ENCODE measurements at regions not wholly inside any gene's neighbourhood (a gene's known extent, or its start where the extent isn't known, plus 50 kb on each side); places are given as distances from the start of the nearest gene placed in this dataset.
"Not testable (repeated sequence)": the region's sequence is repeated elsewhere in the genome, so short reads cannot be mapped to it uniquely, and the experiment has no call there.

DNA sequence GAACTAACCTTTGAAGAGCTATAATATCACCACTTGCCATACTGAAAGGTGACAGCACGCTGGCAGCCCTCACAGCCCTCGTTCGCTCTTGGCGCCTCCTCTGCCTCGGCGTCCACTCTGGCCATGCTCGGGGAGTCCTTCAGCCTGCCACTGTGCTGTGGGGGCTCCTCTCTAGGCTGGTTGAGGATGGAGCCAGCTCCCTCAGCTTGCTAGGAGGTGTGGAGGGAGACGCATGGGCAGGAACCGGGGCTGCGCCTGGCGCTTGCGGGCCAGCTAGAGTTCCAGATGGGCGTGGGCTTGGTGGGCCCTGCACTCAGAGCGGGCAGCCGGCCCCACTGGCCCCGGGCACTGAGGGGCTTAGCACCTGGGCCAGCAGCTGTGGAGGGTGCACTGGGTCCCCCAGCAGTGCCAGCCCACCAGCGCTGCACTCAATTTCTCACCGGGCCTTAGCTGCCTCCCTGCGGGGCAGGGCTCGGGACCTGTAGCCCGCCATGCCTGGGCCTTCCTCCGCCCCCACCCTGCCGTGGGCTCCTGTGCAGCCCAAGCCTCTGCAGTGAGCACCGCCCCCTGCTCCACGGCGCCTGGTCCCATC is 329.7 kb downstream of the LMBRD1 start:
- no peaks in the 10 kb centered on the region for H3K27me3 ChIP-seq
- H3K9me3 ChIP-seq = peaks cover 0 to 7% (median 0%) of the 10 kb centered on the region in 3 donors
- intact Hi-C loops (cut with DNase I) = no loop called here
- no peaks in the 10 kb centered on the region for H3K36me3 ChIP-seq
- no peak overlapping the region for H3K4me3 ChIP-seq
- no peaks in the 10 kb centered on the region for H3K4me1 ChIP-seq
- H3K27ac ChIP-seq = no peak overlapping the region
- no peak for DNase-seq
- 87 to 95% methylated on average over 8 to 13 of the region's 26 CpGs for WGBS, 2 donors
- TF ChIP-seq, protein P1, sequence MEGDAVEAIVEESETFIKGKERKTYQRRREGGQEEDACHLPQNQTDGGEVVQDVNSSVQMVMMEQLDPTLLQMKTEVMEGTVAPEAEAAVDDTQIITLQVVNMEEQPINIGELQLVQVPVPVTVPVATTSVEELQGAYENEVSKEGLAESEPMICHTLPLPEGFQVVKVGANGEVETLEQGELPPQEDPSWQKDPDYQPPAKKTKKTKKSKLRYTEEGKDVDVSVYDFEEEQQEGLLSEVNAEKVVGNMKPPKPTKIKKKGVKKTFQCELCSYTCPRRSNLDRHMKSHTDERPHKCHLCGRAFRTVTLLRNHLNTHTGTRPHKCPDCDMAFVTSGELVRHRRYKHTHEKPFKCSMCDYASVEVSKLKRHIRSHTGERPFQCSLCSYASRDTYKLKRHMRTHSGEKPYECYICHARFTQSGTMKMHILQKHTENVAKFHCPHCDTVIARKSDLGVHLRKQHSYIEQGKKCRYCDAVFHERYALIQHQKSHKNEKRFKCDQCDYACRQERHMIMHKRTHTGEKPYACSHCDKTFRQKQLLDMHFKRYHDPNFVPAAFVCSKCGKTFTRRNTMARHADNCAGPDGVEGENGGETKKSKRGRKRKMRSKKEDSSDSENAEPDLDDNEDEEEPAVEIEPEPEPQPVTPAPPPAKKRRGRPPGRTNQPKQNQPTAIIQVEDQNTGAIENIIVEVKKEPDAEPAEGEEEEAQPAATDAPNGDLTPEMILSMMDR (IDR thresholded peaks at IDR 0.05) = no peak
- no peak for TF ChIP-seq POLR2A (IDR thresholded peaks at IDR 0.05)

DNA sequence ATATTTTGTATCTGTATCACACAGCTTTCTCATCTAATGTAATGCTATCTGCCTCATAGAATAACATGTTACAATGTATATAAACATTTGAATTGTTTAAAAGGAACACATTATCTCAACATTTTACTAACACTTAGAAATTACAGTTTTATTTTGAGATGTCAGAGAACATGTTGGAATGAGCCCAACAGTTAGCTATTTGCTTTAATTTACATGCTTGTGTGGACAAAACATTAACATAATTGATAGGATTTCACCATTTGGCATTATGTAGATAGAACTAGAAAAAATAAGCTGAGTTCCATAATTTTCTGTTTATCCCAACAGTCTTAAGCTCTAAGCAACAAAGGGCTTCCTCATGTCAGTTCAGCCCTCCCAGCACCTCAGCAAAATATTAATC is 330.9 kb downstream of the LMBRD1 start:
- no peaks in the 10 kb centered on the region for H3K4me1 ChIP-seq
- no peaks in the 10 kb centered on the region for H3K27me3 ChIP-seq
- DNase-seq = no peak
- H3K36me3 ChIP-seq = no peaks in the 10 kb centered on the region
- H3K9me3 ChIP-seq = peaks cover 0 to 7% (median 0%) of the 10 kb centered on the region in 3 donors
- intact Hi-C loops (cut with DNase I) = no loop called here
- H3K4me3 ChIP-seq = no peak overlapping the region
- no peak overlapping the region for H3K27ac ChIP-seq
- TF ChIP-seq, protein P1 (IDR thresholded peaks at IDR 0.05) = no peak
- TF ChIP-seq POLR2A (IDR thresholded peaks at IDR 0.05) = no peak

DNA sequence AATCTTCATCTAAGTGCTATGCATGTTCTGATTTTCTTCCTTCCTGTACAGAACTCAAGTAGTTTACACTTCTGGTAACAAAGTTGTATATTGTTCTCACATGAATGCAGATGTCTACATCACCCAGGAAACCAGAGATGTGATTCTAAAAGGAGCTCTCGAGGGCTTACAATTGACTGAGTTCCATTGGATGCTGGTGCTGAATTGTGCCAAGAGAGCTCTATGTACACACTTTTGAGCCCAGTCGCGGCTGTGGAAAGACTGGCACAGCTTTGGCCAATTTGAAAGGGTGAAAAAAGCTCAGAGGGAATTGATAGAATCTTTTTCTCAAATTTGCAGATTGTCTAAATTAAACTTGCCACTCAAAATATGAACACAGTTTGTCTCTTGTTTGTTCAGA is 340.7 kb downstream of the LMBRD1 start:
- H3K27ac ChIP-seq = no peak overlapping the region
- DNase-seq = no peak
- peaks cover 0 to 3% (median 0%) of the 10 kb centered on the region in 3 donors for H3K9me3 ChIP-seq
- TF ChIP-seq, protein P1 (IDR thresholded peaks at IDR 0.05) = no peak
- no peak for TF ChIP-seq POLR2A (IDR thresholded peaks at IDR 0.05)
- no peaks in the 10 kb centered on the region for H3K4me1 ChIP-seq
- intact Hi-C loops (cut with DNase I) = no loop called here
- H3K4me3 ChIP-seq = no peak overlapping the region
- WGBS, 2 donors = 58 to 61% methylated on average over 3 of the region's 3 CpGs
- no peaks in the 10 kb centered on the region for H3K36me3 ChIP-seq
- no peaks in the 10 kb centered on the region for H3K27me3 ChIP-seq

DNA sequence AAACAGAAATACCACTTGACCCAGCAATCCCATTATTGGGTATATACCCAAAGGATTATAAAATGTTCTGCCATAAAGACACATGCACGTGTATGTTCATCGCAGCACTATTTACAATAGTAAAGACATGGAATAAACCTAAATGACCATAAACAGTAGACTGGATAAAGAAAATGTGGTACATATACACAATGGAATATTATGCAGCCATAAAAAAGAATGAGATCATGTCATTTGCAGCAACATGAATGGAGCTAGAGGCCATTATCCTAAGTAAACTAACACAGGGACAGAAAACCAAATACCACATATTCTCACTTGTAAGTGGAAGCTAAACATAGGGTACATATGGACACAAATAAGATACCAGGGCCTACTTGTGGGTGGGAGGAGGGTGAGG is 342.2 kb downstream of the LMBRD1 start:
- H3K4me1 ChIP-seq; H3K27ac ChIP-seq; DNase-seq; H3K9me3 ChIP-seq; H3K27me3 ChIP-seq; H3K36me3 ChIP-seq; intact Hi-C loops (cut with DNase I); H3K4me3 ChIP-seq: not testable (repeated sequence)
- WGBS, 2 donors = 86 to 91% methylated on average over 2 of the region's 2 CpGs

DNA sequence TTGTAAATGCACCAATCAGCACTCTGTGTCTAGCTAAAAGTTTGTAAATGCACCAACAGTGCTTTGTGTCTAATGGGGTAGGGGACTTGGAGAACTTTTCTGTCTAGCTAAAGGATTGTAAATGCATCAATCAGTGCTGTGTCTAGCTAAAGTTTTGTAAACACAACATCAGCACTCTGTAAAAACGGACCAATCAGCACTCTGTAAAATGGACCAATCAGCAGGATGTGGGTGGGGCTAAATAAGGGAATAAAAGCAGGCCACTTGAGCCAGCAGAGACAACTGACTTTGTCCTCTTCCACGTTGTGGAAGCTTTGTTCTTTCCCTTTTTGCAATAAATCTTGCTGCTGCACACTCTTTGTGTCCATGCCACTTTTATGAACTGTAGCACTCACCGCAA is 346.3 kb downstream of the LMBRD1 start:
- 41 to 56% methylated on average over 3 of the region's 3 CpGs for WGBS, 2 donors
- intact Hi-C loops (cut with DNase I); DNase-seq; H3K9me3 ChIP-seq; H3K4me1 ChIP-seq; H3K36me3 ChIP-seq; H3K27ac ChIP-seq; H3K27me3 ChIP-seq; H3K4me3 ChIP-seq: not testable (repeated sequence)

DNA sequence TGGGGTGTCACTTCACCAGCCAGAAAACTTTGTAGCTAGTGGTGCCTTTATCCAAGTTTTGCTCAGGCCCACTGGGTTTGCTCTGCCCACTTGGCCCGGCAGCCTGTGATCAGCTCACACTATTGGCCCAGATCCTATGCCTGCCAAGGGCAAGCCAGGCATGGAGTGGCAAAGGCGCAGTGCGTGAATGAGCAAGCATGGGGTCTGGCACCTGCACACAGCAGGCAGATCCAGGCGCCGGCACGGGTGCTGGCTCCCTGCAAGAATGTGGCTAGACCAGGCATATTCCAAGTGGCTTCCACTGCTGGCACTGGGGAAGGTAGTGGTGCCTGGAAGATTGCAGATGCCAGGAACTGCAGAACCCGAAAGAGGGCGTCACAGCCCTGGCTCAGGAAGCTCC is 346.9 kb downstream of the LMBRD1 start:
- TF ChIP-seq, protein P1 (IDR thresholded peaks at IDR 0.05) = no peak
- no peak for TF ChIP-seq POLR2A (IDR thresholded peaks at IDR 0.05)
- Histone ChIP-seq H3K4me1 (no peaks in the 10 kb centered on the region), H3K36me3 (no peaks in the 10 kb centered on the region), H3K9me3 (peaks cover 0 to 9% (median 3%) of the 10 kb centered on the region in 3 donors), H3K27ac (no peak overlapping the region), H3K27me3 (no peaks in the 10 kb centered on the region), H3K4me3 (no peak overlapping the region)
- 90 to 100% methylated on average over 2 to 3 of the region's 8 CpGs for WGBS, 2 donors
- no peak for DNase-seq
- intact Hi-C loops (cut with DNase I) = no loop called here
